Fibroblast of skin of right quadriceps (primary cell): ENCODE measurements at regions not wholly inside any gene's neighbourhood (a gene's known extent, or its start where the extent isn't known, plus 50 kb on each side); places are given as distances from the start of the nearest gene placed in this dataset.
"Not testable (repeated sequence)": the region's sequence is repeated elsewhere in the genome, so short reads cannot be mapped to it uniquely, and the experiment has no call there.

Experiments used
- DNase-seq: peaks from one replicate; pipeline ENCODE4 v3.0.0-alpha.2; 2013

GRCh38 chr4:152051332-152051731 is 290.5 kb upstream of the GATB start:
- not testable (repeated sequence) for DNase-seq

DNA sequence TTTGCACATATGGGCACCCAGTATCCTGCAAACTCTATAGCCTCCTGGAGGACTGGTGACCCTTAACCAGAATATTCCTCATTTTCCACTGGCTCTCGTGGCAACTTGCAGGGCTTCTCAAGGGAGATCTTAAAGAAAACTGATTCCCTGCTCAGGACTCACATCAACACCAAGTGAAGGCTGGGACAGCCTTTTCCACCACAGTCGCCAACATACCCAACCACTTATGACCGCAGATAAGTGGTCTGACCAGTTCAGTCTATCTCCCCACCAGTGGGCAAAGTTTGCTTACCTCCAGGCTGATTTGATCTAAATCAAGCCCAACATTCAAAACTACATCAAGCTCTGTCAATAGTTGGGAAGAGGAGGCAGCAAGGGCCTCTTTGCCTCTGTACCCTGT is 289.3 kb upstream of the GATB start:
- no peak for DNase-seq

DNA sequence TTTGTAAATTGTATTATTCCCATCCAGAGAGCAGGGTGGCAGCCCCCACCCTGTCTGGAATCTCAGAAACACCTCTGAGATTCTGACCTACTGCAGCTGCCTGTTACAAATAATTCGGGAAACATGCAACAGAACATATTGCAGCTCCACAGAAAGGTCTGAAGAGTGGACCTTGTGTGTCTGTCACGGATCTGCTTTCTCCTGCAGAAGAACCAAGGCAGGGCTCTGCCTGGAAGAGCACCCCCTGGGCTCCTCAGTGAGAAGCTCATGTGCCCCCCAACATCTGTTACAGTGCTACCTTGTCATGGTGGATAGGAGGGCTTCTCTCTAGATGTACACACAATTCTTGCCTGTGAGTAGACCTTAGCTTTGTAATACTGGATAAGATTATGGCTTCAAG is 286.6 kb upstream of the GATB start:
- no peak for DNase-seq

DNA sequence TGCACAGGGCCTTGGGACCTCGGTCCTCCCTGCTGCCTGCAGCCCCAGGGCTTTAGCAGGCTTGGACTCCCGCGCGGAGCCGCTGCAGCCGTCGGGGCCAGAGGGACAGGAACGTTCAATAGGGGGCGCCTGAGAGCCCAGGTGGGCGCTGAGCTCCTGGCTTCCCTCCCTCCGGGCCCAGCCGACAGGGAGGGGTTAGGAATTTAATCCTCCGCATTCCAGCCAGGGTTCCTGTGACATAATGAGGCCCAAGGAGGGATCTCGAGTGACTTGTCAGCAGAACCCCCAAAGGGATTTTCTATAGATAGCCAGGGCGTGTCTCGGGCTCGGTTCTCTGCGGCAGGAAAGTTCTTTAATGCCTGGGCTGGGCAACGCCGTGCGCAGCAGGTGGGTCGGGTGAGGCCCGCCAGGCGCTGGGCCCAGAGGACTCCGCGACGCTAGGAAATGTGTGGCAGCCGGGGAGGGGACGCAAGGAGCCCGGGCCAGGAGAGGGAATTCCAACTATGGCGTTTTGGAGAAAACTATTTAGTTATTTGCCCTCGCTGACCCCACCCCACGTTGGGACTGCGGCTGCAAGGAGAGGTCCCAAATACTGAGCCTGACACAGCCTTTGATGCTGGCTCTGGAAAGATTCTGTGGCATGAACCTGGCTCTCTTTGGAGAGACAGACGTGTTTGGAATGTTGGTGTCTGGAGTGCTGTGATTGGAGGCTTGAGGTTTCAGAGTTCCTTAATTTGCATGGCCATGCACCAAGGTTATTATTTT is 285.2 kb upstream of the GATB start:
- no peak for DNase-seq

DNA sequence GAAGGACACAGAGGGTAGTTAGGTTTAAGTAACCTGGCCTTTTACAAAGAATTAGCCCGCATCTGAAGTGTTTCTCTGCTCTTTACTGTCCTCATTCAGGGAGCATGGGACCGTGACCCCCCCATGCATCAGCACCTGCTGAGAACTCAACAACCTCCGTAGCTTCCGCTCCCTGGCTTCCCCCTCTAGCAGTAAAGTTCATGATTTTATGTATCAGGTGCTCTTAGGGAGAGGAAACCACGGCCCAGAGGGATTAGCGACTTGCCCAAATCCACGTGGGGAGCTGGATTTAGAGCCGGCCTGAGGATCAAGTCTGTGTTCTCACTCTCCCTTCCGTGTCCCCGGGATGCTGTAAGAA is 284.6 kb upstream of the GATB start:
- no peak for DNase-seq

- no peak for DNase-seq
Observed at GRCh38 chr4:152044331-152045036, 283.7 kb upstream of the GATB start.

GRCh38 chr4:152041295-152041694 is 280.5 kb upstream of the GATB start:
- no peak for DNase-seq

DNA sequence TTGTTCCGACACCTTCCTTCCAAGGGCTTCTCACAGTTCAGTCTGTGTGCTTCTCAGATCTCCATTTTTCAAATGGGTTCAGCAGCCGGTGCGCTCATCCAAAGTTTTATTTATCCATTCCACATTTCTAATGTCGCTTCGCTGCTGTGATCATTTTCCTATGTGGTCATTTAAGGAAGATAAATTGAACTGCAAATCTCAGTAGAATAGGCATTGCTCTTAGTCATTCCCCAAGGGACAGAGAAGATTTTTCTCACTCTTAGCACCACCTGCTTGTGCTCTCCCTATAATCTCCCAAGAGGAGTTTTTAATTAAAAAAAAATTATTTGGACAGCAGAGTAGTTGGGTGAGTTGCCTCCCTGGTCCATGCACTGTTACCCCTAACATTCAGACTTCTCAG is 278.9 kb upstream of the GATB start:
- DNase-seq, result no peak

DNA sequence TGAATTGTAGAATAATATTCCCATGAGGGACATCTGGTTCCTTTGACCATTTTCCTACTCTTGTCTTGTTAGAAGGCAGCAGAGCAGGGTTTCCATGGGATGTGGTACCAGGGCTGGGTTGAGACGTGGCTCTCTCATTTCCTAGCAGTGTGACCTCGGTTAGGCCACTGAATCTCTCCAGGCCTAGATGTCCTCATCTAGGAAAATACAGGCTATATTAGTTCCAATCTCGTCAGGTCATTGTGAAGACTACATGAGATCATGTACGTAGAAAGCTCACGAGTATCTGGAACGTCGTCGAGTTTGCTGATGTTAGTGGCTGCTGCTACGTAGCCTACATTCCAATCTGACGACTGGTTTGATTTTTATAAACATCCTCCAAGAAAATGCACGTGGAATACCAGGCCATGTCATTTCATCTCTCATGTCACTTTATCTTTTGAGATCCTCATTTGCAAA is 278.2 kb upstream of the GATB start:
- peak; percentile 45 for DNase-seq

DNA sequence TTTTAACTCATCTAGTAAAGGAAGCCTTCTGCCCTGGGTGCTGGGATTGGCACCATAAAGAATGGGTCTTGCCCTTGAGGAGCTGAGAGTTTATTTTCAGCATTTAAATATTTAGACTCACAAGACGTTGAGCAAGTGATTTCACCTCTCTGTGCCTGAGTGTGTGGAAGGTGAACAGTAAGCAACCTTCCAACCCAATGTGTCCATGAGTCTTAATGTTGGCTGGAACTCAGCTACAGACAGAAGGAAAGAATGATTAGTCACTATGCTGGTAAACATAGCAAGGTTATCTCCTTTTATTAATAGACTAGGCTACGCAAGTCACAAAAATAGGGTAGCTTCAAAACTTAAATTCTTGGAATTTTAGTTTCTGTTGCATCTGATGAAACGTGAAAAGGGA is 277.4 kb upstream of the GATB start:
- DNase-seq, result no peak

- DNase-seq, result no peak
Observed at GRCh38 chr4:152037435-152037834, 276.6 kb upstream of the GATB start.

DNA sequence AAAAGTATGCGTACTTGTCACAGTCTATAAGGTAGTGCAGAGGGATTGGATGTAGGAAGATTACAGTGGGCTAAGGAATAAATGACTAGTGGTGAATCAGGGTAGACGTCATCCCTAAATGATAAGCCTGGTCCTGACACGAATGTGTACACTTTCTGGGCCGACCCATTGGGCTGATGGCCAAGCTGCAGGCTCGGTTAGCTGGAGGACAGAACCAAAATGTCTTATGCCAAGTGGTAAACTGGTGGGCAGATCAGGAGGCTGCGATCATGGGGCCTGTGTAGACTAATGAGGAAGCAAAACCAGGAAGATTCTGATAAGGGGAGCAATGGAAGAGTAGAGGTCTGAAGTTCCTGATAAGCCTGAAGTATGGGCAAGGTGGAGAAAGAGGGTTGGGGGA is 272.8 kb upstream of the GATB start:
- DNase-seq, result no peak

DNA sequence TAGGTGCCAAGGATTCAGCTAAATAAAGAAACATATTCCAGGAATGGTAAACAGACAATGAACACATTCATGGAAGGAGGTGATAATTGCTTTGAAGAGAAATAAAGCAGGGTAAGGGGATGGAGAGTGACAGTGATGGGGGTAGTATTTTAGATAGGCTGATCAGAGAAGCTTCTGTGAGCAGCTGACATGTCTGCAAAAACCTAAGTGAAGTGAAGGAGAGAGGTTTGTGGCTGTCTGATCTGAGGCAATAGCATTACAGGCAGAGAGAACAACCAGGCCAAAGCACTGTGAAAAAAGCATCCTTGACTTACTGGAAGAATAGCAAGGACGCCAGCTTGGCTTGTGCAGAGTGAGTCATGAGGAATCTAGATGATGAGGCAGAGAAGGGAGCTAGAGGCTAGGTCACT is 271.9 kb upstream of the GATB start:
- peak; percentile 53 for DNase-seq

- no peak for DNase-seq
Observed at GRCh38 chr4:152029631-152030030, 268.8 kb upstream of the GATB start.

DNA sequence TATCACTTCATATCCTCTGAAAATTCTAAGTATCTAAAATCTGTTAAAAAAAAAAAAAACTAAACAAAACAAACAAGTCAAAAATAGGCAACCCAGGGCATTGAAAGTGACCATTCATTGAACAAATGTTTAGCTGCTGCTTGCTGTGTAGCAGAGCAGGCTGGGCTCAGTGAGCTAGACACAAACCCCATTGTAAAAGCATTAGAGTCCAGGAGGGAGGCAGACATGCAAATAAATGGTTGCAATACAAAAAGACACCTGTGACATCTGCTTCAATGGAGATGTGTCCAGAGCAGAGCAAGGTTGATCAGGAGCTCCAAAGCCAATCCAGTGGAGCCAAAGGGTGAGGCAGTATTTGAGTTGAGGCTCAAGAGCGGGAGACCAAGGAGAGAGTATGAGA is 267.3 kb upstream of the GATB start:
- DNase-seq, result no peak

DNA sequence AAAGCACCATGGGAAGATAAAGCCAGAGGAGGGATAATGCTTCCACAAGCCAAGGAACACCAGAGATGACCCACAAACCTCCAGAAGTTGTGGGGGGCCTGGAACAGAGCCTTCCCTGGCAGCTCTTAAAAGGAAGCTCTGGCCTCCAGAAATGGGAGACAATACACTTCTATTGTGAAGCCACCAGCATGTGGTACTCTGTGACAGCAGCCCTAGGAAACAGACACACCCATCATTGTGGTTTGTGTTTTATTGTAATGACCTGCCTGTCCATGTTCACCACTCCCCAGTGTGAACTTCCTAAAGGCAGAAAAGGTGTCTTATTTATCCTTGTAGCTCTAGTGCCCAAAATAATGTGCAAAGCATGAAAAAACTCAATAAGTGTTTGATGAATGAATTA is 264.1 kb upstream of the GATB start:
- DNase-seq, result no peak

GRCh38 chr4:152023674-152024073 is 262.9 kb upstream of the GATB start:
- DNase-seq, result no peak

DNA sequence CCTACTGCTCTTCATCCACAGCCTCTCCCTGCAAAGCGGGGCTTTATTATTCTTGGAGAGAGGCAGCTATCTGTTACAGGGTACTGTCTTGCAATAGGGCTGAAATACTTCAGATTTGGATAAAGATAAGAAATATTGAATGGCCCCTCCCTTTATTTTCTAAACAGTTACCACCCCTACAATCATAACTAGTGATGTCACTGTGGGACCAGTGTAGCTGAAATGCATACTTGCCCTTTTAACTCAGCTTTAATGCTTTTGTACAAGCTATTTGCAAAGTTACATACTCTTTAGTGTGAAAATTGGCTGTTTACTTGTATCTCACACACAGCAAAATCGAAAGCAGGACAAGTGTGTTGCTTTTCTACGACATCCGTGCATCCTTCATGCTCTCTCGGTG is 261.7 kb upstream of the GATB start:
- DNase-seq, result no peak

- no peak for DNase-seq
Observed at GRCh38 chr4:152021788-152022438, 261.1 kb upstream of the GATB start.

GRCh38 chr4:152020073-152020472 is 259.3 kb upstream of the GATB start:
- no peak for DNase-seq

DNA sequence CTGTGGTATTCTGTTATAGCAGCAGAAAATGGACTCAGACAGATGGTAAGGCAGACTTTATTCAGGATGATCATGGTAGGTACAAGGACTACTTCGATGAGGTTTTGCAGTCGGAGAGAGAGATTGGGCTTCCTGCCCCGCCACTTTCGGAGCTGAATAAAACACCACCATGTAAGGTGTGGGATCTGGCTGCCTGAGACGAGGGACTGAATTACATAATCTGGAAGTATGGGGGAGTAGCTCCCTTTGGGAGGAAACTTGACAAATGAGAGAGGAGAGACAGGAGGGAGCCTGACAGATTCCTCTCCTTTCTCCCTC is 255.5 kb upstream of the GATB start:
- no peak for DNase-seq

DNA sequence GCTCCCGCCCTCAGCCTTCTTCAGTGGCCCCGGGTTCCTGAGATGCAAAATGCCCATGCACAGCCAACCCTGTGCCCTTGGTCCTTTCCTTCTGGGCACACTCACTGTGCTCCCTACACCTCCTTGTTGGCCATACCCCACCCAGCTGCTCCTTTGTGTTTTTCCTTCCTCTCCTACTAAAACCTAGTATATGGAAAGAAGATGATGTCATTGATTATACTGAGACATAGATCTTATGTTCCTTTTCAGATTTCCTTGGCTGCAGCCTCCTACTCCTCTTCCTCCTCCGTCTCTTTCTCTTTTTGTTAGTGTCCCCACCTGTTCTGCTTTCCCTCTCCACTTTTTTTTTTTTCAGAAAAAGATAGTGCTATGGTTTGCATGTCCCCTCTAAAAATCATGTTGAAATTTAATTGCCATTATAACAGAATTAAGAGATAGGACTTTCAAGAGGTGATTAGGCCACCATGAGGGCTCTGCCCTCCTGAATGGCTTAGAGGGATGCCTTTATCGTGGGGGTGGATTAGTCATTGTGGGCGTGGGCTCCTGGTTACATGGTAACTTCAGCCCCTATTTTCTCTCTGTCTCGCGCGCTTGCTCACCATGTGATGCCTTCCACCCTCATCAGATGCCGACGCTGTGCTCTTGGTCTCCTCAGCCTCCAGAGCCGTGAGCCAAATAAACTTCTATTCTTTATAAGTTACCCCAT is 254.9 kb upstream of the GATB start:
- no peak for DNase-seq

DNA sequence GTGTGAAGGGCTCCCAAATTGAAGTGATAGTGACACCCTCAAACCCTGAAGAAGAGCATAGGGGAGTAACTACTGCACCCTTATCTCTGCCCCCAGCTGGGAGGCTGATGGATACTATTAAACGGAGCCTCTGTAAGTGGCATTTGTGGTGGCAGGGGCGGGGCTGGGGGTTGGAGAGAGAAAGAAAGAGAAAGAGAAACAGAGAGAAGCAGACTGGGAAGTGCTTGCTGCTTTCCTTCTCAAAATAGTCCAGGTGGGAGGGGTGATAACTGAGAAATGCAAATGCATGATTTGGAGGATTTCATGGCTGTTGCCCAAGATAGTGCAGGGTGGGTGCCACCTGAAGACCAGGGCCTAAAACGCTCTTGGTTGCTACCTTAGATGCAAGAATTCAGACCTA is 253.5 kb upstream of the GATB start:
- DNase-seq, result no peak

GRCh38 chr4:152011469-152011868 is 250.7 kb upstream of the GATB start:
- no peak for DNase-seq
